HG03066 (cell line): ENCODE measurements at regions not wholly inside any gene's neighbourhood (a gene's known extent, or its start where the extent isn't known, plus 50 kb on each side); places are given as distances from the start of the nearest gene placed in this dataset.

ENCODE experiments used
- ATAC-seq: cut with Tn5 transposase; IDR thresholded peaks from one replicate; pipeline ENCODE4 v1.9.1; 2021; ENCODE audit warnings: low read depth; ENCODE audit not compliant: unreplicated experiment

- no peak for ATAC-seq
These were observed 334.7 kb downstream of the ANKRD7 start for GRCh38 chr7:118559207-118559606.

- ATAC-seq, result no peak
These were observed 338.8 kb downstream of the ANKRD7 start for GRCh38 chr7:118563311-118563710.

DNA sequence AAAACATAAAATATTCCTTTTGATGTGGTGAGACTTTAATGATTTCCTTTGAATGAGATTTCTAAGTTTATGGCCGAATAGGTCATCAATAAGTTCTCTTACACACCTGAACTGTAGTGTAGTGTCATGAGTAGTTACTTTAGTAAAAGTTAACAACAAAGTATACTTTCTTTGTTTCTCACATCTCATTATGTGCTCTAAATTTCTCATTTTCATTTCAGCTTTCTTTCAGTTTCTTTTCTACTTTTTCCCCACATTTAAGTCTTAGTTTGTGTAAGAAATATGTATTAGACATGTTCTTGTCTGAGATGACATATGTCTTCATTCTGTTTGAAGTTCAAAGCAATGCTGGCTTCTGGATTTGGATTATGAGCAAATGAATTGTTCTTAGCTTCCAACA lies 348.1 kb downstream of the ANKRD7 start:
- ATAC-seq, result no peak

DNA sequence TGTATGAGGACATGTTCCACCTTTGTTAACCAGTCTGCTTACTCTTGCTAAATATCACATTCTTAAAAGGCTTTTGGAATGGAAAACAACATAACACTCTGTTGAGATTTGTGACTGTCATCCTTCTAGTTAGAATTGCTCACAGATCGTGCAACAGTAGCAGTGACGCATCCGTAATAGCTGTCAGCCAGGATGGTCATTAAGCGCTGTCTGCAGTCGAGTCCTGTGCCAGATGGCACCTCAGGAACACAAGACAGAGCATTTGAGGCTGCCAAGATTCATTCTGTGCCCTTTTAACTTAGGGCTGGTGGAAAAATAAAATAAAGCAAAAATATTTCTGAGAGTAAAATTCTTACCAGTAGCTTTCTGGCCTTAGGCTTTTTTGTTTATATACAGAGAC lies 348.6 kb downstream of the ANKRD7 start:
- no peak for ATAC-seq

DNA sequence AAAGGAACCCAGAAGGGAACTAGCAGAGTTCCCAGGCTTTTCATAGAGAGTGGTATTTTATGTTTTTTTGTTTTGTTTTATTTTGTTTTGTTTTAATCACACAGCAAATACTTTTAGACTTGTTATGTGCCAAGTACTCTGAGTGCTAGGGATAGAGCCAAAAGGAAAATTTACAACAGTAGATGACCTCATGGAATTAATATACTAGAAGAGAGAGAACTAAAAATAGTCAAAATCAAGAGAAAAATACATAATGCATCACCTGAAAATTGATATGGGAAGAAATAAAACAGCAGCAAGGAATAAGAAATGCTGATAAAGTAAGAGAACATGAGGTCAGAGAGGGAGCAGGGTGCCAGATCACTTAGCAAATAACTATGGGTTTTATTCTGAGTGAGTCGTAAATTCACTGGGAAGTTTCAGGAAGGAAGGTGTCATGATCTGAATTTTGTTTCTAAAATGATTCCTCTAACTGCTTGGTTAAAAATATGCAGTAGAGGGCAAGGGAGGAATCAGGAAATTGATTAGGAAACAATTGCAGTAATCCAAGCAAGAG lies 351.0 kb downstream of the ANKRD7 start:
- ATAC-seq, result no peak

DNA sequence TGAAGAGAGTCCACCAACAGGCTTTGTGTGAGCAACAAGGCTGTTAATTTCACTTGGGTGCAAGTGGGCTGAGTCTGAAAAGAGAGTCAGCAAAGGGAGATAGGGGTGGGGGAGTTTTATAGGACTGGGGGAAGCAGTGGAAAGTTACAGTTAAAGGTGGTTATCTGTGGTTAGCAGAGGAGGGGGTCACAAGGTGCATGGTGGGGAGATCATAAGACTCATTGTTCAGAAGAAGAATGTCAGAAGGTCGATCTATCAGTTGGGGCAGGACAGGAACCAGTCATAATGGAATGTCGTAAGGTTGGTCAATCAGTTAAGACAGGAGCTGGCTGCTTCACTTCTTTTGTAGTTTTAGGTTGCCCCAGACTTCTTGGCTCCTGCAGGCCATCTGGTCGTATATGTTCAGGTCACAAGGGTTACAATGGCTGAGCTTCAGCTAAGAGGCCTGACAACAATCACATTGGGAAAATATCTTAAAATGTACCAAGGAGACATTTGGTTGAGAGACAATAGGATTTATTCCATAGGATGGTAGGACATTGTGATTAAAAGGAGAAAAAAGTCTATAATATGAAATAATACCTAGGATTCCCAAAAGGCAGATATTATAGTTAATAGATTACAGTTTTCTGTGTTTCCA lies 356.4 kb downstream of the ANKRD7 start:
- no peak for ATAC-seq

GRCh38 chr7:118583641-118584040 lies 359.1 kb downstream of the ANKRD7 start:
- ATAC-seq, result no peak

DNA sequence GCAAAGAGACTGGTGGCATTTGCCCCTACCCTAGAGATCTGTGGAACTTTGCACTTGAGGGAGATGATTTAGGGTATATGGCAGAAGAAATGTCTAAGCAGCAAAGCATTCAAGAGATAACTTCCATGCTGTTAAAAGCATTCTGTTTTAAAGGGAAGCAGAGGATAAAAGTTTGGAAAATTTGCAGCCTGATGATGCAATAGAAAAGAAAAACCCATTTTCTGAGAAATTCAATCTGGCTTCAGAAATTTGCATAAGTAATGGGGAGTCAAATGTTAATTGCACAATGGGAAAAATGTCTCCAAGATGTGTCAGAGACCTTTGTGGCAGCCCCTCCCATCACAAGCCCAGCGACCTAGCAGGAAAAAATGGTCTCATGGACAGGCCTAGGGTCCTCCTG lies 361.7 kb downstream of the ANKRD7 start:
- ATAC-seq, result no peak

- peak; percentile 82 for ATAC-seq
These were observed 365.6 kb downstream of the ANKRD7 start for GRCh38 chr7:118590107-118590506.

- no peak for ATAC-seq
These were observed 377.6 kb downstream of the ANKRD7 start for GRCh38 chr7:118602090-118602489.

DNA sequence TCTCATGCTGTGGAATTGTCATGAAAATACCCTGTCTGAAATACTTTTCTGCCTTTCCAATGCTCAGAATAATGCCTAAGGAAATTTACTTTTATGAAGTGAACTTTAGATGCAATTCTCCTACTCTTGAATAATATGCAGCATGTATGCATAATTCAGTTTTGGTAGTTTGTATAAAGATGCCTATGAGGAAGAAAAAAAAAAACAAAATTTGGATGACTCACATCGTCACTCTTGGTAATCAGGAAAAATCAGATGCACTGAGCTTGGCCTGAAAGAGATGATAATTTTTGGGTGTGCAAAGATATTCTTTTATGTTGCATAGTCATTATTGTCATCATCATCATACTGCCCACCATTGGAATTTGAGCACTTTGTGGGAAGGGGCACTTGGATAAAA lies 382.1 kb downstream of the ANKRD7 start:
- no peak for ATAC-seq

DNA sequence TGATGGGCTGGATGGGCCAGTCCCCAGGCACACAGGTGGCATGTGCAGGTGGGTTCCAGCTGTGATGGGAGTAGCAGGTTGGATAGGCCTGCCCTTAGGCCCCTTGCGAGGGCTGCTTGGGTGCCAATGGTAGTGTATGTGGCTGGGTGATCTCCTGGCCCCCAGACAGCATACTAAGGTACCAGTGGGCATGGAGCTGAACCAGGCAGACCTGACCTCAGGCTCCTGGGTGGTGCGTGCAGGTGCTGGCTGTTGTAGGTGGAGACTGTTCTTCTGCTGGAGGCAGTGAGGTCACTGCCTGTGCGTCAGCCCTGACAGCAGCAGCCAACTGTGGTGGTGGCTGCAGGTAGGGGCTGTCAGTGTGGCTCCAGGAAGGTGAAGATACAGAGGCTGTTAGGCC lies 384.7 kb downstream of the ANKRD7 start:
- ATAC-seq, result no peak

GRCh38 chr7:118615681-118616080 lies 391.2 kb downstream of the ANKRD7 start:
- ATAC-seq, result no peak

DNA sequence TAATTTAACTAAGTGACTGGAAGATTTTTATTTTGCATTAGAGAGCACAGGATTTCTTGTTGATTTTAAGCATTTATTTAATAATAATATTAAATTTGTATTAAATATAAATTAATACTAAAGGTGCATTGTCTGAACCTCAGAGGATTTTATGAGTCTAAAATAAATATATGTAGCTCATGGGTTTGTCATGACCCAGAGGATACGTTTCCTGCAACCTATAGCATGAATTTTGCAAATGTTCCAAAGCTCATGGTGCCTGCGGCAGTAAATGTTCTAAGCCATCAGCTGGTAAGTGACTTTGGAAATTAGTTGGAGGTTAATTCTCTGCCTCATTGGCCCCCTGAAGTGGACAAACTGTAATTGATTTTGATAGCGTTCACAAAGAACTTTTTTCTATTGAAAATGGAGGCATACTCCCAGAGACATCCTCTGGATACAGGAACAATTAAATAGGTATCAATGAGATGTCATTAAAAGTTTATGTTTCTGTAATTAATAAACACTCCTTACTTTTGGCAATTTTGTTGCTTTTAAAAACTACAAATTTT lies 397.4 kb downstream of the ANKRD7 start:
- ATAC-seq, result no peak

GRCh38 chr7:118626739-118627138 lies 402.2 kb downstream of the ANKRD7 start:
- ATAC-seq, result no peak

DNA sequence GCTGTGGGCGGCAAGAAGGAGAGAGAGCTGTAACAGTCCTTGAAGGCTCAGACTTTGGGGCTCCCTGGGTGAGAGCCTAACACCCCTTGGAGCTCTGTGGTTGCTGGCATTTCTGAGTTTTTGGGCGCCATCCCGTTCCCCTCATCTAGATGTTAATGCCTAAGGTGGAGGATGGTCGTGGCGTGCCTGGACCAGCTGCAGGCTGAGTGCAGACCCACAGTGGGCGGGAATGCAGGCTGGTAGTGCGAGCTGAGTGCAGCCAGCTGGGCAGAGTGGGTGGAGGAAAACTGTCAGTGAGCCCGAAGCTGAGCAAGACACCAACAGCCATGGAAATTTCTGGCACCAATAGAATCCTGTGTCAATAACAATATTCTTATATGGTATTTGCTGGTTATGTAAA lies 403.0 kb downstream of the ANKRD7 start:
- ATAC-seq, result no peak

DNA sequence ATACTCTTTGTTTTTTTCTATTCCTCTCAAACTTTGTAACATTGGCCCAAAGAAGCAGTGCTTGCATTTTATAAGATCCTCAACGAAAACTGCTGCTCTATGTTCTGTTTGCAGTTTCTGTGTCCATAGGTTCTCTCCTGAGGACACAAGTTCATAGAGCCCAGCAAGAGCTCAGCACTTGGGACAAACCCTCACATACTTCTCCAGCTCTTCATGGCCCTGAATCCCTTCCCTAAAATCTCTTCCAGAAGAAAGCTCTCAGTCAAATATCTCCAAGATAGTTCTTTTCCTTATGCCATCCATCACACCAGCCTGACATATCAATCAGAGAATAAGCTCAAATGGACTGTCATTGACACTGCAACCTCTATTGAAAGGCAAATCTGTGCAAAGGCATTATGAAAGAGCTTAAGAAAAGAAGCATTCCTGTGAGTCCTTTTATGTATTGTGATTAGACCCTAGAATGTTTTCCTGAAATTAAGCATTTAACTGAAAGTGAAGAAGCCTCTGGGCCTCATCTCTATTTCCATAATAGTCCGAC lies 405.5 kb downstream of the ANKRD7 start:
- no peak for ATAC-seq

GRCh38 chr7:118642396-118642795 lies 417.9 kb downstream of the ANKRD7 start:
- no peak for ATAC-seq

DNA sequence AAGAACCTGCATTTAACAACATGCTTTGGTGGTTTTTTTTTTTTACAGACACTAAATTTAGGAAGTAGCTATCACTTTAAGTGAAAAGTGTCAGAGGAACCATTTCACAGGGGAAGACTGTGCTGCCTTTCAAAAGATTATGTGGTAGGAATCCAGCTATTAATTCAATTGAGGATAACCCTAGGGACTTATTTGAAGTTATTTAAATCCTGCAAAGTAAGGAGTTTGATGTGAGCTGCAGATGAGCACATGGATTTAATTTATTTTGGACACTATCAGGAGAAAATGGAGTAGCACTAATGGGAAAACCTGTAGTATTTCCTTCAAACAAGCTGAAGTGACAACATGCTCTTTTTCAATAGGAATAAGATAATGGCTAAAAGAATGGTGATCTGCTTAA lies 419.8 kb downstream of the ANKRD7 start:
- no peak for ATAC-seq

GRCh38 chr7:118648002-118648401 lies 423.5 kb downstream of the ANKRD7 start:
- no peak for ATAC-seq

DNA sequence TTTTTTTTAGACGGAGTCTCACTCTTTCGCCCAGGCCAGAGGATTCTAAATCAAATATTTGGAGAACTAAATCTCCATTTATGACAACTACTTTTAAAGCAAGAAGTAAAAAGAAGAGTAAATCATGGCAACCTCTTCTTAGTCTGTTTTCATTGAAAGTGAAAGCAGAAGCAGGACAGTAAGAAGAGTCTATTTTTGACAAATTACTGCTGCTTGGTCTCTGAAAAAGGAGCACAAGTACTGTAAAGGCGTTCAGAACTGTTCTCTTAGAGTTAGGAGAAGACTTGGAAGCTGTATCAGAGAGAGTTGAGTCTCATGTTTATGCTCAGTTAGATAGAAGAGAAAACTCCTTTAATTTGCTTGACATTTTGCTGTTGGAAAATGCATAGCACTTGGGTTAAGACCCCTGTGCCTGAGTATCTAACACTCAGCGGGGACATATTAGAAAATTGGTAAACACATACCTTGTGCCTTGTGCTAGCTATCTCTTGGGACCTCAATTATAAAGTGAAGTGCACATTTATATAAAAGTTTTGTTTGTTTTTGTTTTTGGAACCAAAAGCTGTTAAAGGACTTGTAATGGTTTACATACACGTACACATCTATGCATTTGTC lies 433.0 kb downstream of the ANKRD7 start:
- peak; percentile 89 for ATAC-seq

GRCh38 chr7:118662266-118662665 lies 437.8 kb downstream of the ANKRD7 start:
- ATAC-seq, result no peak
